Neural progenitor cell (in vitro differentiated cells): ENCODE measurements at regions not wholly inside any gene's neighbourhood (a gene's known extent, or its start where the extent isn't known, plus 50 kb on each side); places are given as distances from the start of the nearest gene placed in this dataset.

Source experiments
- EZH2 ChIP-seq: fragments of 200-600 bp; sonication (generic); IDR thresholded peaks from 2 replicates; pipeline ENCODE4 v1.6.1; 2017; ENCODE audit warnings: antibody characterized with exemption, mild to moderate bottlenecking, moderate library complexity
- EZH2phosphoT487 ChIP-seq: fragments of 200-600 bp; sonication (generic); IDR thresholded peaks from 2 replicates; pipeline ENCODE4 v1.6.1; 2017; ENCODE audit warnings: antibody characterized with exemption
- TF ChIP-seq, protein P1 (sequence below): fragments of 200-600 bp; sonication (generic); IDR thresholded peaks from 2 replicates; pipeline ENCODE4 v1.5.1; 2017; ENCODE audit warnings: antibody characterized with exemption, mild to moderate bottlenecking

DNA sequence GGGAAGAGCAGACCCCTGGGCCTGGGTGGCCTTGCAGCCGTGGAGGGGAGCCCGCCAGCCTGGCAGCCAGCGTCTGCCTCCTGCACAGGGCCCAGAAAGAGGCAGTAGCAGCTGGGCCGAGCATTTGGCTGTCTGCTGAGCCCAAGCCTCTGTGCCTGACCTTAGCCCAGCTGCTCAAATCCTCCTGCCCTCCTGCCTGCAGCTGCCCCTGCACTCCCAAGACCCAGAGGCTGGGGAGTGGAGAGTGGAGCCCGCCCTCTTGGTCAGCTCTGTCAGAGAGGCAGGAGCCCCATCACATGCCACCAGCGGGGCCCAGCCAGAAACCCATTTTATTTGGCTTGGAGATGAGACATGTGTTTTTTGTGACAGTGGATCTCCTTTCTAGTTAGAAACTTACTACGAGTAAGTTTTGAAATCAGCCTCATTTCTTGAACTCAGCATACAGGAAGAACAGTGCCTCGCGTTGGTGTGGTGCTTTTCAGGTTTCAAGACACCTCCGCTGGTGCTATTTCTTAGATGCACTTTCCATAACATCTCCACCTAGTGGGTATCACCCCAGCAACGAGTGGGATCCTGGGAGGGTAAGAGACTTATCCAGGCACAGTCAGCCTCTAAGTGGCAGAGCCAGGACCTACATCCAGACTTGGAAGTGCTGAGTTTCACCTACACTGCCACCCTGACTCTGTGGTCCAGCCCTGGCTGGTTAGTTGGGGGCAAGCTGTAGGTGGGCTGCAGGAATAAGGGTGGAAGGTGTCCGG lies 477.1 kb downstream of the RPS24 start:
- TF ChIP-seq, protein P1, sequence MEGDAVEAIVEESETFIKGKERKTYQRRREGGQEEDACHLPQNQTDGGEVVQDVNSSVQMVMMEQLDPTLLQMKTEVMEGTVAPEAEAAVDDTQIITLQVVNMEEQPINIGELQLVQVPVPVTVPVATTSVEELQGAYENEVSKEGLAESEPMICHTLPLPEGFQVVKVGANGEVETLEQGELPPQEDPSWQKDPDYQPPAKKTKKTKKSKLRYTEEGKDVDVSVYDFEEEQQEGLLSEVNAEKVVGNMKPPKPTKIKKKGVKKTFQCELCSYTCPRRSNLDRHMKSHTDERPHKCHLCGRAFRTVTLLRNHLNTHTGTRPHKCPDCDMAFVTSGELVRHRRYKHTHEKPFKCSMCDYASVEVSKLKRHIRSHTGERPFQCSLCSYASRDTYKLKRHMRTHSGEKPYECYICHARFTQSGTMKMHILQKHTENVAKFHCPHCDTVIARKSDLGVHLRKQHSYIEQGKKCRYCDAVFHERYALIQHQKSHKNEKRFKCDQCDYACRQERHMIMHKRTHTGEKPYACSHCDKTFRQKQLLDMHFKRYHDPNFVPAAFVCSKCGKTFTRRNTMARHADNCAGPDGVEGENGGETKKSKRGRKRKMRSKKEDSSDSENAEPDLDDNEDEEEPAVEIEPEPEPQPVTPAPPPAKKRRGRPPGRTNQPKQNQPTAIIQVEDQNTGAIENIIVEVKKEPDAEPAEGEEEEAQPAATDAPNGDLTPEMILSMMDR: no peak
- TF ChIP-seq EZH2: no peak
- TF ChIP-seq EZH2phosphoT487: no peak
